GM18867 (cell line): ENCODE measurements at regions not wholly inside any gene's neighbourhood (a gene's known extent, or its start where the extent isn't known, plus 50 kb on each side); places are given as distances from the start of the nearest gene placed in this dataset.
"Not testable (repeated sequence)": the region's sequence is repeated elsewhere in the genome, so short reads cannot be mapped to it uniquely, and the experiment has no call there.

ENCODE experiments used
- ATAC-seq: cut with Tn5 transposase; IDR thresholded peaks from one replicate; pipeline ENCODE4 v1.9.1; 2021; ENCODE audit warnings: mild to moderate bottlenecking, moderate library complexity; ENCODE audit not compliant: unreplicated experiment

- not testable (repeated sequence) for ATAC-seq
Measured at GRCh38 chr9:85878872-85879597, 61.9 kb upstream of the NAA35 start.

- not testable (repeated sequence) for ATAC-seq
Measured at GRCh38 chr9:85880507-85880906, 60.4 kb upstream of the NAA35 start.

GRCh38 chr9:85884256-85884655 is 56.7 kb upstream of the NAA35 start:
- ATAC-seq = no peak

- ATAC-seq = no peak
Measured at GRCh38 chr9:85890962-85891361, 50.0 kb upstream of the NAA35 start.
